ENCODE measurements at regions not wholly inside any gene's neighbourhood (a gene's known extent, or its start where the extent isn't known, plus 50 kb on each side); places are given as distances from the start of the nearest gene placed in this dataset.
"Not testable (repeated sequence)": the region's sequence is repeated elsewhere in the genome, so short reads cannot be mapped to it uniquely, and the experiment has no call there.

DNA sequence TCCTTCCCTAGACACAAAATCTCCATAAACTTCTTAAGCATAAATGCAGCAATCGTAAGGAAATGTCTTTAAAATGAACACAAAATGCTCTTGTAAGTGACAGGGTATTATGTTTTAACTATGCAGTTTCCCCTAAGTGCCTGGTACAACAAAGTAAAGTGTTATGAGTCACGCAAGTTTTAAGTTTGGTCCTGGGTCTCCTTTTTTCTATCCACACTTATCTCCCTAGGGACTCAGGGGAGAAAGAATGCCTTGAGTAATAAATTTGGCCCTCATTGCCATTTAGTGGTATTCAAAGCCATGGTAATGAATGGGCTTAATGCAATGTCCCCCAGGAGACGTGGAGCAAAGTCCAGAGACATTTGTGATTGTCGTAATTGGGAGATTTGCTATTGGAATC lies 149.1 kb downstream of the MAGEB17 start:
- H3K27ac ChIP-seq (ENCODE audit: low read length), result no peak overlapping the region
- no peak for DNase-seq
- WGBS (ENCODE audit: insufficient coverage, low lambda C conversion rate), result no CpG with 5 or more reads among the region's 4 CpGs
- H3K4me3 ChIP-seq (ENCODE audit: low read length), result no peak overlapping the region
- no peaks in the 10 kb centered on the region for H3K27me3 ChIP-seq (ENCODE audit: control insufficient read depth, insufficient read depth, low read length)
- no peaks in the 10 kb centered on the region for H3K36me3 ChIP-seq (ENCODE audit: control insufficient read depth, insufficient read depth, low read length)
- no peaks in the 10 kb centered on the region for H3K4me1 ChIP-seq (ENCODE audit: control insufficient read depth, insufficient read depth, low read length)
- H3K9me3 ChIP-seq (ENCODE audit: control insufficient read depth, low read depth, low read length), result no peaks in the 10 kb centered on the region

DNA sequence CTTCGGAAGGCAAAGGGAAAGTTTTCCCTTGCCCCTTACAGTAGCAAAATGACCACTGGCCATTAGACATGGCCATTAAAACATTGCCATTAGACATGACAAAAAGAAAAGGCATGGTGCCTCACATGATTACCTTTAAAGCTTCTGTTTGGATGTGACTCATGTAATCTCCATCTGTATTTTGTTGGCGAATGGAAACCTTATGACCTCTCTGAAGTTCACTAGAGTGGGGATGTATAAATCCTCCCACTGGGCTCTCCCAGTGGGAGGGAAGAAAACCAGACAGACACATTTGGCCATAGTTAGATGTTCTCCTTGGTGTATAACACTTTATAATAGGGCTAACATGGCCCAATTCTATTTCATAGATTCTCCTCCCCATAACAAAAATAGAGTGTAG lies 152.6 kb downstream of the MAGEB17 start:
- no peak for DNase-seq
- no CpG with 5 or more reads among the region's 2 CpGs for whole genome bisulfite sequencing (ENCODE audit: insufficient coverage, low lambda C conversion rate)
- Histone ChIP-seq H3K27me3 (ENCODE audit: control insufficient read depth, insufficient read depth, low read length) (no peaks in the 10 kb centered on the region), H3K4me3 (ENCODE audit: low read length) (no peak overlapping the region), H3K9me3 (ENCODE audit: control insufficient read depth, low read depth, low read length) (no peaks in the 10 kb centered on the region), H3K36me3 (ENCODE audit: control insufficient read depth, insufficient read depth, low read length) (no peaks in the 10 kb centered on the region), H3K27ac (ENCODE audit: low read length) (no peak overlapping the region), H3K4me1 (ENCODE audit: control insufficient read depth, insufficient read depth, low read length) (no peaks in the 10 kb centered on the region)

DNA sequence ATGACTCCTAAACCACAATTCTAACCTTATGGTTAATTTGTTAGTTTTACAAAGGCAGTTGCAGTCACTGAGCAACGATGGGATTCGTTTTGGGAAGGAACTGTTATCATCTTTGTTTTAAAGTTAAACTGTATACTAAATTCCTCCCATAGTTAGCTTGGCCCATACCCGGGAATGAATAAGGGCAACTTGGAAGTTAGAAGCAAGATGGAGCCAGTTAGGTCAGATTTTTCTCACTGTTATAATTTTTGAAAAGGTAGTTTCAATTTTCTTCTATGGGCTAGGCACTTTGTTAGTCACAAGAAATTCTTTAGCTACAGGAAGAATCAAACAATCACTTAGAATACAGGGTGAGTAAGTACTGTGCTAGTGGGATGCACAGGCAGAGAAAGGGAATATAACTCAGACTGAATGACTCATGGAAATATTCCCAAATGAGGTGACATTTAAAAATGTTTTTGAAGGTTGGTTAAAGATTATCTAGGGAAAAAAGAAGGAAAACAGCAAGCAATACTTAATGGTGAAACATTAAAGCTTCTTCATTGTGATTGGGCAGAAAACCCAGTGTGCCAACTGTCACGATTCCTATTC lies 153.6 kb downstream of the MAGEB17 start:
- Histone ChIP-seq H3K27me3 (ENCODE audit: control insufficient read depth, insufficient read depth, low read length) (no peaks in the 10 kb centered on the region), H3K36me3 (ENCODE audit: control insufficient read depth, insufficient read depth, low read length) (no peaks in the 10 kb centered on the region), H3K4me1 (ENCODE audit: control insufficient read depth, insufficient read depth, low read length) (no peaks in the 10 kb centered on the region), H3K9me3 (ENCODE audit: control insufficient read depth, low read depth, low read length) (no peaks in the 10 kb centered on the region), H3K4me3 (ENCODE audit: low read length) (no peak overlapping the region), H3K27ac (ENCODE audit: low read length) (no peak overlapping the region)
- WGBS (ENCODE audit: insufficient coverage, low lambda C conversion rate), result no CpG with 5 or more reads among the region's 4 CpGs
- DNase-seq, result no peak

DNA sequence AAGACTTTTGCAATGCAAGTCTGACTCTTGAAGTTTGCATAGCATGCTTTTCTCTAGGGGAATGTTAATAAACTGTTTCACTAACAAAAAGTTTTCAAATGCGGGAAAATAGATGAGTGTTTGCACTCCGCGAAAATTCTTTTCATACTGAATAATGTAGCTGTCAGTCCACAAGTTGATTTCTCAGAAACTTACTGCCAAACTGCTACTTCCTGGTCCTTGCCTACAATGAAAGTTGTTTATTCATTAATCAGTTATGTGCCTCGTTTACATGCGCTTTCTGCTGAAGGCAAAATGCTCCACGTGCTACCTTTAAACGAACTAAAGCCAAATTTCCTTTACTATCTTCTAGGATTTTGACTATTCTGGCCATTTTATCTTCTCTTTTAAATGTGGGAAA lies 166.2 kb downstream of the MAGEB17 start:
- no CpG with 5 or more reads among the region's 7 CpGs for WGBS (ENCODE audit: insufficient coverage, low lambda C conversion rate)
- Histone ChIP-seq H3K4me3 (ENCODE audit: low read length) (no peak overlapping the region), H3K27ac (ENCODE audit: low read length) (no peak overlapping the region), H3K27me3 (ENCODE audit: control insufficient read depth, insufficient read depth, low read length) (no peaks in the 10 kb centered on the region), H3K4me1 (ENCODE audit: control insufficient read depth, insufficient read depth, low read length) (no peaks in the 10 kb centered on the region), H3K36me3 (ENCODE audit: control insufficient read depth, insufficient read depth, low read length) (no peaks in the 10 kb centered on the region), H3K9me3 (ENCODE audit: control insufficient read depth, low read depth, low read length) (no peaks in the 10 kb centered on the region)
- DNase-seq, result no peak

DNA sequence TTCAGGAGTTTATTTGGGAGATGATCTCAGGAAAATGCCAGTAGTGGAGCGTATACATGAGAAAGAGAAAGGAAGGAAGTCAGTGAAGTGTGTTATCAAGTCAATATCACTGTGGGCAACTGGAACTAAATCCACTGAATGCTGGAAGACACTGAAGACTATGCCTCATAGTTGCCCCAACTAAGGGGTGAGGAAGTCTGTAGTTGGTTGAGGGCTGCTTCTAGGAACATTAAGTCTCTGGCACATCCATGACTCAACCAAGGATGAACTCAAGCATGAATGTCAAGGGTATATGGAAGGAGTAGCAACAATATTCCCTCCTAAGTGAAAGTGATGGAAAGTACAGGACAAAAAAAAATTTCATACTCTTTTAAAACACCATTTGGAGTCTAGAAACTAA lies 167.9 kb downstream of the MAGEB17 start:
- Histone ChIP-seq H3K4me1 (ENCODE audit: control insufficient read depth, insufficient read depth, low read length) (no peaks in the 10 kb centered on the region), H3K27me3 (ENCODE audit: control insufficient read depth, insufficient read depth, low read length) (no peaks in the 10 kb centered on the region), H3K4me3 (ENCODE audit: low read length) (no peak overlapping the region), H3K9me3 (ENCODE audit: control insufficient read depth, low read depth, low read length) (no peaks in the 10 kb centered on the region), H3K36me3 (ENCODE audit: control insufficient read depth, insufficient read depth, low read length) (no peaks in the 10 kb centered on the region), H3K27ac (ENCODE audit: low read length) (no peak overlapping the region)
- WGBS (ENCODE audit: insufficient coverage, low lambda C conversion rate), result 100% methylated on average over 1 of the region's 1 CpG
- no peak for DNase-seq

DNA sequence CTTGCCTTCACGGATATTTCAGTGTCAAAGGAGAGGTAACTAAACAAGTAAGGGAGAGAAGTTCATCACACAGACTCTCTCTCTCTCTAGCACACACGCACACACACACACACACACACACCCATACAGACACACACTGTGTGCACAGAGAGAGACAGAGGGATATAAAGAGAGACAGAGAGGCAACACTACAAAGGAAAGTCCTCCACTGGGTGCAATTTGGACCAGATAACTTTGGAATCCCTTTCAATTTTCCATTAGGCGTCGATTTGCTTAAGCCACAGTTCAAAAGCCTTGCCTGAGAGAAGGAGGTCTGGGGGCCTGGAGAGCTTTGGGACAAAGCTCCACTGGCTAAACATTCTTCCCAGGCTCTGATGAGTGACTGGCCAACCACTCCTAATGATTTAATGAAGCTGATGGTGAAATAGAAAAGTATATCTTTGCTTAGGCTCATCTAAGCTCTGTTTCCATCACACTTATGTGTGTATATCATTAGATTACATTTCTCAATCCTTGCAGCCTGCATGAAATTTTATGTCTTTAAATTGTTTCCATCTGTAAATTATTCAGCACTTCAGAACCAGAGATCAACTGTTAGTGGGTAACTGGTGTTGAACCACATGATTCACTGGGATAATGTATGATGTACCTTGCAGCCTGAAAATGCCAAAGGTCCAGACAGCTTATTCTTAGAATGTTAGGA lies 180.8 kb downstream of the MAGEB17 start:
- no peak overlapping the region for H3K27ac ChIP-seq (ENCODE audit: low read length)
- no peaks in the 10 kb centered on the region for H3K27me3 ChIP-seq (ENCODE audit: control insufficient read depth, insufficient read depth, low read length)
- WGBS (ENCODE audit: insufficient coverage, low lambda C conversion rate), result no CpG with 5 or more reads among the region's 4 CpGs
- no peaks in the 10 kb centered on the region for H3K4me1 ChIP-seq (ENCODE audit: control insufficient read depth, insufficient read depth, low read length)
- no peaks in the 10 kb centered on the region for H3K36me3 ChIP-seq (ENCODE audit: control insufficient read depth, insufficient read depth, low read length)
- no peaks in the 10 kb centered on the region for H3K9me3 ChIP-seq (ENCODE audit: control insufficient read depth, low read depth, low read length)
- DNase-seq, result no peak
- no peak overlapping the region for H3K4me3 ChIP-seq (ENCODE audit: low read length)

DNA sequence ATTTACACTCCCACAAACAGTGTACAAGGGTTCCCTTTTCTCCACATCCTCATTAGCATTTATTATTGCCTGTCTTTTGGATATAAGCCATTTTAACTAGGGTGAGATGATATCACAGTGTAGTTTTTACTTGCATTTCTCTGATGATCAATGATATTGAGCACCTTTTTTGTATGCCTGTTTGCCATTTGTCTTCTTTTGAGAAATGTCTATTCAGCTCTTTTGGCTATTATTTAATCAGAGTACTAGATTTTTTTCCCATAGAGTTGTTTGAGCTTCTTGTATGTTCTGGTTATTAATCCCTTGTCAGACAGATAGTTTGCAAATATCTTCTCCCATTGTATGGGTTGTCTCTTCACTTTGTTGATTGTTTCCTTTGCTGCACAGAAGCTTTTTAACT lies 190.6 kb downstream of the MAGEB17 start:
- Histone ChIP-seq H3K36me3 (ENCODE audit: control insufficient read depth, insufficient read depth, low read length) (no peaks in the 10 kb centered on the region), H3K4me3 (ENCODE audit: low read length) (no peak overlapping the region), H3K27me3 (ENCODE audit: control insufficient read depth, insufficient read depth, low read length) (no peaks in the 10 kb centered on the region), H3K27ac (ENCODE audit: low read length) (no peak overlapping the region), H3K9me3 (ENCODE audit: control insufficient read depth, low read depth, low read length) (no peaks in the 10 kb centered on the region), H3K4me1 (ENCODE audit: control insufficient read depth, insufficient read depth, low read length) (no peaks in the 10 kb centered on the region)
- no peak for DNase-seq

DNA sequence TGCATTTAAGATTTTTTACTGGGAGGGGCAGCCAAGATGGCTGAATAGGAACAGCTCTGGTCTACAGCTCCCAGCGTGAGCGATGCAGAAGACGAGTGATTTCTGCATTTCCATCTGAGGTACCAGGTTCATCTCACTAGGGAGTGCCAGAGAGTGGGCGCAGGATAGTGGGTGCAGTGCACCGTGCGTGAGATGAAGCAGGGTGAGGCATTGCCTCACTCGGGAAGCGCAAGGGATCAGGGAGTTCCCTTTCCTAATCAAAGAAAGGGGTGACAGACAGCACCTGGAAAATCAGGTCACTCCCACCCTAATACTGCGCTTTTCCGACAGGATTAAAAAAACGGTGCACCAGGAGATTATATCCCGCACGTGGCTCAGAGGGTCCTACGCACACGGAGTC lies 192.8 kb downstream of the MAGEB17 start:
- H3K4me3 ChIP-seq (ENCODE audit: low read length); H3K4me1 ChIP-seq (ENCODE audit: control insufficient read depth, insufficient read depth, low read length); H3K27ac ChIP-seq (ENCODE audit: low read length); H3K27me3 ChIP-seq (ENCODE audit: control insufficient read depth, insufficient read depth, low read length); H3K9me3 ChIP-seq (ENCODE audit: control insufficient read depth, low read depth, low read length); H3K36me3 ChIP-seq (ENCODE audit: control insufficient read depth, insufficient read depth, low read length); DNase-seq: not testable (repeated sequence)
- WGBS (ENCODE audit: insufficient coverage, low lambda C conversion rate), result no CpG with 5 or more reads among the region's 15 CpGs

DNA sequence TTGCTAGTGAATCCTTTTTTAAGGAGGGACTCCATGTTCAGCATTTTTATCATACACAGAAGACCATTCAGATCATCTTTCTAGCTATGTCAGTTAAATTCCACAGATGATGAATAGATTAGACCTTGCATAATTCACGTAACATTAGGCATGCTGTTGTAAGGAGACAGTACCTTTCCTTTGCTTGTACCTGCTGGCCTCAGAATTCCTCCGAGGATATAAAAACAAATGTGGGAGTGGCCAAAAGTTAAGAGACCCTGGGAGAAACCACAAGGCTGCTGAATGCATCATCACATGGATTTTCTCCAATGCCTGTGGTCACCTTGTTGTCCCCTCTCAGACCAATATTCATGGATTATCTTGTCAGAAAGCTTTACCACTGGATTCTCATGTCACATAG lies 201.4 kb downstream of the MAGEB17 start:
- Histone ChIP-seq H3K27ac (ENCODE audit: low read length) (no peak overlapping the region), H3K36me3 (ENCODE audit: control insufficient read depth, insufficient read depth, low read length) (no peaks in the 10 kb centered on the region), H3K4me1 (ENCODE audit: control insufficient read depth, insufficient read depth, low read length) (no peaks in the 10 kb centered on the region), H3K27me3 (ENCODE audit: control insufficient read depth, insufficient read depth, low read length) (no peaks in the 10 kb centered on the region), H3K9me3 (ENCODE audit: control insufficient read depth, low read depth, low read length) (no peaks in the 10 kb centered on the region), H3K4me3 (ENCODE audit: low read length) (no peak overlapping the region)
- no peak for DNase-seq
- WGBS (ENCODE audit: insufficient coverage, low lambda C conversion rate), result no CpG with 5 or more reads among the region's 2 CpGs

DNA sequence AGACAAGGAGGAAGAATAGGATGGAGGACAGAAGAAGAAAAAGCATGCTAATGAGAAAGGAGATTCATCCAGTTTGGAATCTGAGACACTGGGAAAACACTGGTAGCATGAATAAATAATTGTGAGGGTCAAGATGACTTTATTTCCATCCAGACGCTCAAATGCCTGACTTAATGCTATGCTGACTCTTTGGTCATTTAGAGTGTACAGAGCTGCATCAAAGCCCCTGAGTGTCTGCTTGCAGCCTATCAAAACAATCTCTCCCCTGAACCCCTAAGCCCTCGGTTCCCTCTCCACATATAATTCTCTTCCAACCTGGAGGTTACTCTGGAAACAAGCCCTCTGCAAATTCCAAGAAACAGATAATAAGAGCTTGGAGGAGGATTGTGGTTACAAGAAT lies 208.8 kb downstream of the MAGEB17 start:
- no peak for DNase-seq
- no CpG with 5 or more reads among the region's 2 CpGs for WGBS (ENCODE audit: insufficient coverage, low lambda C conversion rate)
- Histone ChIP-seq H3K9me3 (ENCODE audit: control insufficient read depth, low read depth, low read length) (no peaks in the 10 kb centered on the region), H3K27me3 (ENCODE audit: control insufficient read depth, insufficient read depth, low read length) (no peaks in the 10 kb centered on the region), H3K4me1 (ENCODE audit: control insufficient read depth, insufficient read depth, low read length) (no peaks in the 10 kb centered on the region), H3K36me3 (ENCODE audit: control insufficient read depth, insufficient read depth, low read length) (no peaks in the 10 kb centered on the region), H3K4me3 (ENCODE audit: low read length) (no peak overlapping the region), H3K27ac (ENCODE audit: low read length) (no peak overlapping the region)

DNA sequence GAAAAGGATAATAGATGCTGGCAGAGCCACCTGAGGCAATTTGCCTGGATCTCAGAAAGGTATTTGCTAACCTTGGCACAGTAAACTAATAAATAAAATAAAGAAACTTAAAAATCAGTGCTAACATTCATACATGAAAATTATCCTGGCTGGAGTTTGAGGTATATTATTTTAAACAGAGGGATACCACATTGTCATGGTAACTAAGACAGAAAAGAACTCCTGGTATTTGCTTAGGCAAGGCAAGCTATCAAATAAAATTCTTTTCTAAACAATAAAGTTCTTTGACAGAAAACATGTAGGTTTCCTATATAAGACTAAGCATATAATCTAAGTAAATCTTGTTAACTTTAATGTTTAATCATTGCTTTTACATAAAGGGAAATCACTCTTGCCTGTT lies 218.8 kb downstream of the MAGEB17 start:
- no peak for DNase-seq
- H3K27me3 ChIP-seq (ENCODE audit: control insufficient read depth, insufficient read depth, low read length), result no peaks in the 10 kb centered on the region
- no peak overlapping the region for H3K27ac ChIP-seq (ENCODE audit: low read length)

More for the DNA sequence above, 218.8 kb downstream of the MAGEB17 start:
- Histone ChIP-seq H3K4me3 (ENCODE audit: low read length) (no peak overlapping the region), H3K36me3 (ENCODE audit: control insufficient read depth, insufficient read depth, low read length) (no peaks in the 10 kb centered on the region), H3K4me1 (ENCODE audit: control insufficient read depth, insufficient read depth, low read length) (no peaks in the 10 kb centered on the region), H3K9me3 (ENCODE audit: control insufficient read depth, low read depth, low read length) (no peaks in the 10 kb centered on the region)

Measured in large intestine (tissue), 3 donors.